SK-N-SH (cell line): ENCODE measurements at regions not wholly inside any gene's neighbourhood (a gene's known extent, or its start where the extent isn't known, plus 50 kb on each side); places are given as distances from the start of the nearest gene placed in this dataset.

Experiments used
- CTCF ChIA-PET: fragments of 300-600, 350-600 bp; formaldehyde crosslinking; extraction: SDS; loops from one replicate; lab custom pipeline; 2021; lab: Yijun Ruan, JAX
- POLR2A ChIA-PET: fragments of 350-600 bp; sonication (Branson Sonifier 250); formaldehyde crosslinking; extraction: SDS; loops from one replicate; lab custom pipeline; 2020; ENCODE audit warnings: antibody characterized with exemption, inconsistent platforms; lab: Yijun Ruan, JAX
- DNase-seq: peaks from one replicate; pipeline ENCODE4 v3.0.0; 2012
- H2AFZ ChIP-seq: fragments of 200-600 bp; sonication (generic); 2 replicates; pipeline ENCODE4 v1.8.1; 2016; ENCODE audit warnings: antibody characterized with exemption, mild to moderate bottlenecking, low read depth
- H3F3A ChIP-seq: fragments of 200-600 bp; sonication (generic); replicated peaks from 2 replicates; pipeline ENCODE3; 2016; ENCODE audit warnings: antibody characterized with exemption, mild to moderate bottlenecking; ENCODE audit not compliant: insufficient read depth
- H3K27ac ChIP-seq, 2 experiments: fragments of 200-500 bp in 1 of 2; fragments of 200-600 bp in 1 of 2; sonication (Bioruptor generic) in 1 of 2; sonication (generic), shearing (Covaris generic) in 1 of 2; 2 replicates each; pipeline versions ENCODE4 v1.5.1 to v1.6.1; 2014 to 2016; ENCODE audit warnings: low read depth in 2 of 2, inconsistent platforms in 1 of 2, low read length in 1 of 2, mild to moderate bottlenecking in 1 of 2, mixed read lengths in 1 of 2
- H3K27me3 ChIP-seq: fragments of 200-600 bp; sonication (generic), shearing (Covaris generic); 2 replicates; pipeline ENCODE4 v1.6.1; 2016; ENCODE audit warnings: mixed run types; ENCODE audit not compliant: insufficient read depth
- H3K36me3 ChIP-seq, 2 experiments: fragments of 200-500 bp in 1 of 2; fragments of 200-600 bp in 1 of 2; sonication (Bioruptor generic) in 1 of 2; sonication (generic) in 1 of 2; replicated peaks in 1 of 2; 2 replicates each; pipeline versions ENCODE3 to v1.5.1; 2014 to 2016; ENCODE audit warnings: low read length in 1 of 2, mild to moderate bottlenecking in 1 of 2; ENCODE audit not compliant: insufficient read depth in 2 of 2, control insufficient read depth in 1 of 2
- H3K4me1 ChIP-seq, 2 experiments: fragments of 200-500 bp in 1 of 2; fragments of 200-600 bp in 1 of 2; sonication (Bioruptor generic) in 1 of 2; sonication (generic), shearing (Covaris generic) in 1 of 2; 2 replicates each; pipeline versions ENCODE4 v1.5.1 to v1.6.1; 2014 to 2016; ENCODE audit warnings: low read depth in 1 of 2, low read length in 1 of 2, mixed run types in 1 of 2; ENCODE audit not compliant: insufficient read depth in 2 of 2, control insufficient read depth in 1 of 2
- H3K4me2 ChIP-seq: fragments of 200-600 bp; sonication (generic), shearing (Covaris generic); 2 replicates; pipeline ENCODE4 v1.6.1; 2017; ENCODE audit warnings: mixed run types
- H3K4me3 ChIP-seq, 2 experiments: fragments of 200-500 bp in 1 of 2; fragments of 200-600 bp in 1 of 2; sonication (Bioruptor generic) in 1 of 2; sonication (generic), shearing (Covaris generic) in 1 of 2; 2 replicates each; pipeline versions ENCODE4 v1.5.1 to v1.8.1; 2014 to 2016; ENCODE audit warnings: low read depth in 2 of 2, inconsistent platforms in 1 of 2, low read length in 1 of 2, mild to moderate bottlenecking in 1 of 2, mixed read lengths in 1 of 2, moderate library complexity in 1 of 2
- H3K79me2 ChIP-seq: fragments of 200-600 bp; sonication (generic); 2 replicates; pipeline ENCODE4 v1.8.1; 2017; ENCODE audit warnings: mild to moderate bottlenecking; ENCODE audit not compliant: insufficient read depth
- H3K9ac ChIP-seq: fragments of 200-600 bp; sonication (generic); 2 replicates; pipeline ENCODE4 v1.6.1; 2017; ENCODE audit warnings: mixed run types
- H3K9me2 ChIP-seq: fragments of 200-600 bp; sonication (generic); 2 replicates; pipeline ENCODE4 v1.6.1; 2017; ENCODE audit warnings: mixed run types
- H3K9me3 ChIP-seq: fragments of 200-600 bp; sonication (generic); 2 replicates; pipeline ENCODE4 v1.6.1; 2017; ENCODE audit warnings: mixed run types, mild to moderate bottlenecking, moderate library complexity
- H4K20me1 ChIP-seq: fragments of 200-600 bp; sonication (generic); 2 replicates; pipeline ENCODE4 v1.6.1; 2017; ENCODE audit warnings: mild to moderate bottlenecking, mixed run types; ENCODE audit not compliant: insufficient read depth
- FOSL2 ChIP-seq: IDR thresholded peaks from 2 replicates; pipeline ENCODE4 v1.4.0; 2012; ENCODE audit warnings: low read depth, mild to moderate bottlenecking, moderate library complexity, borderline replicate concordance
- FOXM1 ChIP-seq: IDR thresholded peaks from 2 replicates; pipeline ENCODE4 v1.4.0; 2012; ENCODE audit warnings: low read depth, mild to moderate bottlenecking
- POLR2AphosphoS5 ChIP-seq: IDR thresholded peaks from 2 replicates; pipeline ENCODE4 v1.6.1; 2012; ENCODE audit warnings: low read depth, low read length
- ZBTB33 ChIP-seq: IDR thresholded peaks from 2 replicates; pipeline ENCODE4 v1.4.0; 2012; ENCODE audit warnings: low read depth, borderline replicate concordance
- WGBS: methylation state at CpG from one replicate; pipeline ENCODE4 v1.1.6; 2017; ENCODE audit warnings: low lambda C conversion rate; 5-methylcytosine and 5-hydroxymethylcytosine counted together
- TF ChIP-seq, protein P1 (sequence below): IDR thresholded peaks from 2 replicates; pipeline ENCODE4 v1.4.0; 2012; ENCODE audit warnings: low read depth

- H3K27ac ChIP-seq: no peak overlapping the region
- H3K4me1 ChIP-seq: no peaks in the 10 kb centered on the region
- H3K79me2 ChIP-seq: no peaks in the 10 kb centered on the region
- H3K9me2 ChIP-seq: no peaks in the 10 kb centered on the region
- DNase-seq: no peak
- no peaks in the 10 kb centered on the region for H3F3A ChIP-seq
- H3K4me2 ChIP-seq: no peak overlapping the region
- TF ChIP-seq, protein P1, sequence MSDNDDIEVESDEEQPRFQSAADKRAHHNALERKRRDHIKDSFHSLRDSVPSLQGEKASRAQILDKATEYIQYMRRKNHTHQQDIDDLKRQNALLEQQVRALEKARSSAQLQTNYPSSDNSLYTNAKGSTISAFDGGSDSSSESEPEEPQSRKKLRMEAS: no peak
- no peaks in the 10 kb centered on the region for H4K20me1 ChIP-seq
- CTCF ChIA-PET: interaction anchor here (0.7 kb wide), 1 partner anchor 25 kb away, joined by 3 read pairs; no protein-coding TSS in a partner anchor
- H3K36me3 ChIP-seq: no peaks in the 10 kb centered on the region
- H3K9ac ChIP-seq: no peak overlapping the region
- H2AFZ ChIP-seq: no peak overlapping the region
- H3K9me3 ChIP-seq: no peaks in the 10 kb centered on the region
- H3K4me3 ChIP-seq: no peak overlapping the region
- POLR2A ChIA-PET: no interaction called here
- no peaks in the 10 kb centered on the region for H3K27me3 ChIP-seq
Measured at GRCh38 chr1:82466416-82466815, 665.7 kb downstream of the ADGRL2 start.

DNA sequence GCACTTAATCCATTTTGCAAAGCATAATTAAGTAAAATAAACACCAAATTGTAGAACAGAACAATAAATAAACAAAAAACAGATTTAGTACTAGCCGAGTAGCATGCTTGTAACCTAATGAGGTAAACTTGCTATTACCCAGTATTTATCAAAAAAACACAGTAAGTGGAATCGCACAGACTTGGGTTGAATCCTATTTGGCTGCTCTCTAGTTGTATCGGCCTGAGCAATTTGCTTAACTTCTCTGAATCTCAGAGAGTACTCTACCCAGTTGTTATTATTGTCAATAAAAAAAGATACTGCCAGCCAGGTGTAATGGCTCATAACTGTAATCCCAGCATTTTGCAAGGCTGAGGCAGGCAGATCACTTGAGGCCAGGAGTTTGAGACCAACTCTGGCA is 664.3 kb downstream of the ADGRL2 start:
- TF ChIP-seq FOXM1: no peak
- TF ChIP-seq FOSL2: no peak
- no peaks in the 10 kb centered on the region for H3K36me3 ChIP-seq
- no peak for DNase-seq
- H3K9ac ChIP-seq: no peak overlapping the region
- H2AFZ ChIP-seq: no peak overlapping the region
- no peaks in the 10 kb centered on the region for H3K9me2 ChIP-seq
- no peak overlapping the region for H3K27ac ChIP-seq
- POLR2A ChIA-PET: no interaction called here
- no peak overlapping the region for H3K4me3 ChIP-seq
- H3K4me1 ChIP-seq: no peaks in the 10 kb centered on the region
- CTCF ChIA-PET: no interaction called here
- H3K79me2 ChIP-seq: no peaks in the 10 kb centered on the region
- no peak overlapping the region for H3K4me2 ChIP-seq
- H3F3A ChIP-seq: no peaks in the 10 kb centered on the region
- no peaks in the 10 kb centered on the region for H3K27me3 ChIP-seq
- H4K20me1 ChIP-seq: no peaks in the 10 kb centered on the region
- 73% methylated on average over 3 of the region's 3 CpGs for WGBS
- no peaks in the 10 kb centered on the region for H3K9me3 ChIP-seq

DNA sequence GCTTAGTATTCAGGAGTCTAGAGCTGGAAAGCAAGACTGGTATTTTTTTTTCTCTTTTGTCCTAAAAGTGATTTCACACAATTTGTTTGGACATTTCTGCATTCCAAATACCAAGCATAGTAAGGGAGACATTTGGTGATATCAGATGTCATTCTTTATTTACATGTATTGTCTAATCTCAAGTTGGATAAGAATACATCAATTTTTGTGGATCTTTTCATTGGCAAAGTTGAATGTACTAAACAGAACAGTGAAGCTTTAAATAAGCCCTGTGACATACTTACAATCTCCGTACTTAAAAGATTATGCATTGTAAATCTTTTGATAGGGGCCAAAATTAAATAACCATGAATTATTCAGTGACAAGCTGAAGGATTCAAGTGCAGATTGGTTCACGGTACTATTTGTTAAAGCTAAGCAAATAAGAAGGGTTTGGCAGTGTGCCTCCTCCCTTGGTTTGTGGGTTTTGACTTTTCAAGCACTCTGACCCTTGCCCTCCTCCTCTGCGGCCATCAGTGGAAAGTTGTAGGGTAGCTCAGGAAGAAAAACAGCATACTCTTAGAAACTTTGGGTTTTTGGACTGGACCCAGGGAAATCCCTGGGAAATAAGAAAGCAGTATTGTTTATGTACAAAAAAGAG is 663.7 kb downstream of the ADGRL2 start:
- Histone ChIP-seq H2AFZ (no peak overlapping the region), H3K4me2 (no peak overlapping the region), H3K4me1 (no peaks in the 10 kb centered on the region), H3K27ac (no peak overlapping the region), H3K36me3 (no peaks in the 10 kb centered on the region), H3K27me3 (no peaks in the 10 kb centered on the region), H3K9ac (no peak overlapping the region), H3F3A (no peaks in the 10 kb centered on the region), H3K79me2 (no peaks in the 10 kb centered on the region), H3K4me3 (no peak overlapping the region), H3K9me2 (no peaks in the 10 kb centered on the region), H4K20me1 (no peaks in the 10 kb centered on the region), H3K9me3 (no peaks in the 10 kb centered on the region)
- POLR2A ChIA-PET: no interaction called here
- WGBS: 63% methylated on average over 3 of the region's 3 CpGs
- CTCF ChIA-PET: no interaction called here
- TF ChIP-seq ZBTB33 (no peak), POLR2AphosphoS5 (no peak)
- DNase-seq: no peak
